ENCODE measurements at regions not wholly inside any gene's neighbourhood (a gene's known extent, or its start where the extent isn't known, plus 50 kb on each side); places are given as distances from the start of the nearest gene placed in this dataset.

GRCh38 chr1:55554611-55555010 is 339.4 kb upstream of the USP24 start:
- CTCF ChIA-PET: no interaction called here
- POLR2A ChIA-PET: no interaction called here
- no peak for TF ChIP-seq CTCF (IDR thresholded peaks at IDR 0.05; ENCODE audit: control extremely low read depth, extremely low read depth, low read depth, missing control alignments)
- no peak for DNase-seq (ENCODE audit: extremely low spot score)

GRCh38 chr1:55552636-55553035 is 337.5 kb upstream of the USP24 start:
- ChIA-PET CTCF (interaction anchor here (0.9 to 1.0 kb wide), 2 partner anchors 13 to 16 kb away, joined by 3 read pairs; no protein-coding TSS in a partner anchor), POLR2A (no interaction called here)
- TF ChIP-seq CTCF (IDR thresholded peaks at IDR 0.05; ENCODE audit: control extremely low read depth, extremely low read depth, low read depth, missing control alignments): no peak
- no peak for DNase-seq (ENCODE audit: extremely low spot score)

GRCh38 chr1:55547405-55547804 is 332.2 kb upstream of the USP24 start:
- POLR2A ChIA-PET: no interaction called here
- no peak for TF ChIP-seq CTCF (IDR thresholded peaks at IDR 0.05; ENCODE audit: control extremely low read depth, extremely low read depth, low read depth, missing control alignments)
- no peak for DNase-seq (ENCODE audit: extremely low spot score)
- CTCF ChIA-PET: no interaction called here

- TF ChIP-seq CTCF (IDR thresholded peaks at IDR 0.05; ENCODE audit: control extremely low read depth, extremely low read depth, low read depth, missing control alignments): no peak
- CTCF ChIA-PET: no interaction called here
- POLR2A ChIA-PET: no interaction called here
- DNase-seq (ENCODE audit: extremely low spot score): no peak
Measured at GRCh38 chr1:55546553-55546952, 331.4 kb upstream of the USP24 start.

DNA sequence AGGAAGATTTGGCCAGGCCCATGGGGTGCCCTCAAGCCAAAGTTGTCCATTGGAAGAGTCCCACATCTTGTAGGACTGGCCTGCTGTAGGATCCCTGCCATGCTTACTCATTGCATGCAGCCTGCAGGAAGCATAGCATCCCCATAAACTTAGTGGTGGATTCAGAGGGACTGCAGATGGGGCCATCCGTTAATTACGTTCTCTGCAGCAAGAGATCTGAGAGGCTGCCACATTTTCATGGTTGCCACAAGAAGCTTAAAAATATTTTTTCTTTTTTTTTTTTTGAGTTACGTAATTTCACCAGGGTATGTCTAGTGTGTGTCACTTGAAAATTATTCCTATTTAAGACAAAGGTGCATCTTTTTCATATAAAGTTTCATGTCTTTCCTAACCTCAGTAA is 329.7 kb upstream of the USP24 start:
- CTCF ChIA-PET: no interaction called here
- no peak for TF ChIP-seq CTCF (IDR thresholded peaks at IDR 0.05; ENCODE audit: control extremely low read depth, extremely low read depth, low read depth, missing control alignments)
- POLR2A ChIA-PET: no interaction called here
- DNase-seq (ENCODE audit: extremely low spot score): no peak

DNA sequence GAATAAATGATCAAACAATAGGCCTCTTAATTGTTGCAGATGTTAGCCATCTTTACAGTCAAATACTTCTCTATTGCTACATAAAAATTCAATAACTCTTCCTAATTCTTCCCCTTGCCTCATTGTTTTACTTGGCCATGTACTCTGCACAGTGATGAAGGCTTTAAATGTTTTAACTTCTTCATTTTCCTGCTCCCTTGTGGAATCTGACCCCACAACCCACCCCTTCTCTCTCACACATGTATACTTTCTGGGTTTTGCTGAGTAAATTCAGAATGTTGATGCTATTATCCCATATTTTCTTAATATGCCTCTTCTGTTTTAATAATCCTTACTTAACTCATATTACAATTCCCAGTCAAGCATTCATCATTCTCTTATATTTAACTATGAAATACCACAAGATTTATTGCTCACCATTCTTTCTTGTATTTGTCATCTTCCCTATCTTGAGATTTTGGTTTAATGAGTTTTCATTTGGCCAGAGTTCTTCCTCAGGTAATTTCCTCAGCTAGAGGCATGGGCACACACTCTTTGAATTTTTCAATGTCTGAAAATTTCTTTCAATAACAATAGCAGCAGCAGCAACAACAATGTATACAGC is 327.8 kb upstream of the USP24 start:
- CTCF ChIA-PET: no interaction called here
- POLR2A ChIA-PET: no interaction called here
- TF ChIP-seq CTCF (IDR thresholded peaks at IDR 0.05; ENCODE audit: control extremely low read depth, extremely low read depth, low read depth, missing control alignments): no peak
- DNase-seq (ENCODE audit: extremely low spot score): no peak

DNA sequence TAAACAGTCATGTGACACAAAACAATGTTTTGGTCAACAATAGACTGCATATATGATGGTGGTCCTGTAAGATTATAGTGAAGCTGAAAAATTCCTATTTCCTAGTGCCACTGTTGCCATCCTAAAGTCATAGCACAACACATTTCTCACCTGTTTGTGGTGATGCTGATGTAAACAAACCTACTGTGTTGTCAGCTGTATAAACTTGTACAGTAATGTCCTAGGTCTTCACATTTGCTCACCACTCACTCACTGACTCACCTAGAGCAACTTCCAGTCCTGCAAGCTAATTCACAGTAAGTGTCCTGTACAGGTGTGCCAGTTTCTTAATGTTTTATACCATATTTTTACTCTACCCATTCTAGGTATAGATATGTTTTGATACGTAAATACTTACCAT is 326.1 kb upstream of the USP24 start:
- no peak for TF ChIP-seq CTCF (IDR thresholded peaks at IDR 0.05; ENCODE audit: control extremely low read depth, extremely low read depth, low read depth, missing control alignments)
- no peak for DNase-seq (ENCODE audit: extremely low spot score)
- ChIA-PET POLR2A (no interaction called here), CTCF (interaction anchor here (1.2 kb wide), 1 partner anchor 165 kb away, joined by 3 read pairs; no protein-coding TSS in a partner anchor)

Data from GM10248 (cell line).